ENCODE measurements at regions not wholly inside any gene's neighbourhood (a gene's known extent, or its start where the extent isn't known, plus 50 kb on each side); places are given as distances from the start of the nearest gene placed in this dataset.
"Not testable (repeated sequence)": the region's sequence is repeated elsewhere in the genome, so short reads cannot be mapped to it uniquely, and the experiment has no call there.

GRCh38 chr14:88127669-88128068, 122.7 kb downstream of the GPR65 start:
- not testable (repeated sequence) for H2BK12ac ChIP-seq (ENCODE audit: low read length); H3K4me3 ChIP-seq (ENCODE audit: low read length in 2 of 2); H3K9ac ChIP-seq (ENCODE audit: low read depth, low read length, poor library complexity); H3K4ac ChIP-seq (ENCODE audit: low read length); H4K91ac ChIP-seq (ENCODE audit: low read depth, low read length, poor library complexity); H3K4me2 ChIP-seq (ENCODE audit: insufficient read depth, low read length, poor library complexity, severe bottlenecking); H2AK5ac ChIP-seq (ENCODE audit: low read depth, low read length); H3K36me3 ChIP-seq (replicated peaks in 1 of 2; ENCODE audit: control insufficient read depth in 2 of 2, insufficient read depth in 2 of 2, low read length in 2 of 2); H3K79me1 ChIP-seq (ENCODE audit: low read depth, low read length); H3K18ac ChIP-seq (ENCODE audit: low read length); DNase-seq (ENCODE audit: low spot score); H3K9me3 ChIP-seq (replicated peaks in 1 of 2; ENCODE audit: control insufficient read depth in 2 of 2, insufficient read depth in 1 of 2, low read depth in 1 of 2, low read length in 2 of 2); H2BK5ac ChIP-seq (ENCODE audit: low read length); H3K23ac ChIP-seq (ENCODE audit: low read depth, low read length, poor library complexity); H3K14ac ChIP-seq (ENCODE audit: low read length); H3K4me1 ChIP-seq (ENCODE audit: control insufficient read depth in 2 of 2, insufficient read depth in 1 of 2, low read depth in 1 of 2, low read length in 2 of 2); H3K27me3 ChIP-seq (ENCODE audit: control insufficient read depth in 3 of 3, insufficient read depth in 3 of 3, low read depth in 1 of 3, low read length in 3 of 3); H4K8ac ChIP-seq (ENCODE audit: low read depth, low read length); H2AFZ ChIP-seq (ENCODE audit: low read length); H2BK120ac ChIP-seq (ENCODE audit: low read depth, low read length); H3K27ac ChIP-seq (replicated peaks; ENCODE audit: low read length); H2BK15ac ChIP-seq (ENCODE audit: low read length)
- WGBS, 2 donors (ENCODE audit: extremely low coverage in 2 of 2, insufficient read length in 2 of 2, insufficient replicate concordance in 1 of 2), result no CpG with 5 or more reads among the region's 7 CpGs

GRCh38 chr14:88128816-88129215, 123.9 kb downstream of the GPR65 start:
- no peak overlapping the region for H2BK120ac ChIP-seq (ENCODE audit: low read depth, low read length)
- no peak overlapping the region for H3K27ac ChIP-seq (replicated peaks; ENCODE audit: low read length)
- no peak overlapping the region for H2BK5ac ChIP-seq (ENCODE audit: low read length)
- no peak overlapping the region for H3K4me2 ChIP-seq (ENCODE audit: insufficient read depth, low read length, poor library complexity, severe bottlenecking)
- H3K14ac ChIP-seq (ENCODE audit: low read length), result no peak overlapping the region
- no peak overlapping the region for H2AFZ ChIP-seq (ENCODE audit: low read length)
- H4K91ac ChIP-seq (ENCODE audit: low read depth, low read length, poor library complexity), result no peak overlapping the region
- no peaks in the 10 kb centered on the region for H3K27me3 ChIP-seq (ENCODE audit: control insufficient read depth in 3 of 3, insufficient read depth in 3 of 3, low read depth in 1 of 3, low read length in 3 of 3)
- no peak overlapping the region for H2AK5ac ChIP-seq (ENCODE audit: low read depth, low read length)
- H3K23ac ChIP-seq (ENCODE audit: low read depth, low read length, poor library complexity), result no peak overlapping the region
- H2BK15ac ChIP-seq (ENCODE audit: low read length), result no peak overlapping the region
- no peak overlapping the region for H3K9ac ChIP-seq (ENCODE audit: low read depth, low read length, poor library complexity)
- no peak for DNase-seq (ENCODE audit: low spot score)
- H2BK12ac ChIP-seq (ENCODE audit: low read length), result no peak overlapping the region
- H3K79me1 ChIP-seq (ENCODE audit: low read depth, low read length), result no peaks in the 10 kb centered on the region
- WGBS, 2 donors (ENCODE audit: extremely low coverage in 2 of 2, insufficient read length in 2 of 2, insufficient replicate concordance in 1 of 2), result no CpG with 5 or more reads among the region's 1 CpG
- H3K4me3 ChIP-seq (ENCODE audit: low read length in 2 of 2), result no peak overlapping the region
- no peak overlapping the region for H4K8ac ChIP-seq (ENCODE audit: low read depth, low read length)
- no peaks in the 10 kb centered on the region for H3K4me1 ChIP-seq (ENCODE audit: control insufficient read depth in 2 of 2, insufficient read depth in 1 of 2, low read depth in 1 of 2, low read length in 2 of 2)
- peaks cover 0 to 2% of the 10 kb centered on the region in 2 donors for H3K9me3 ChIP-seq (replicated peaks in 1 of 2; ENCODE audit: control insufficient read depth in 2 of 2, insufficient read depth in 1 of 2, low read depth in 1 of 2, low read length in 2 of 2)
- no peaks in the 10 kb centered on the region for H3K36me3 ChIP-seq (replicated peaks in 1 of 2; ENCODE audit: control insufficient read depth in 2 of 2, insufficient read depth in 2 of 2, low read length in 2 of 2)
- H3K4ac ChIP-seq (ENCODE audit: low read length), result no peak overlapping the region
- H3K18ac ChIP-seq (ENCODE audit: low read length), result no peak overlapping the region

GRCh38 chr14:88129306-88130056, 124.5 kb downstream of the GPR65 start:
- no peak overlapping the region for H3K27ac ChIP-seq (replicated peaks; ENCODE audit: low read length)
- H3K18ac ChIP-seq (ENCODE audit: low read length), result no peak overlapping the region
- no peak for DNase-seq (ENCODE audit: low spot score)
- H2AK5ac ChIP-seq (ENCODE audit: low read depth, low read length), result no peak overlapping the region
- H3K4me3 ChIP-seq (ENCODE audit: low read length in 2 of 2), result no peak overlapping the region
- H4K91ac ChIP-seq (ENCODE audit: low read depth, low read length, poor library complexity), result no peak overlapping the region
- WGBS, 2 donors (ENCODE audit: extremely low coverage in 2 of 2, insufficient read length in 2 of 2, insufficient replicate concordance in 1 of 2), result no CpG with 5 or more reads among the region's 2 CpGs
- H3K79me1 ChIP-seq (ENCODE audit: low read depth, low read length), result no peaks in the 10 kb centered on the region
- H2AFZ ChIP-seq (ENCODE audit: low read length), result no peak overlapping the region
- H3K9me3 ChIP-seq (replicated peaks in 1 of 2; ENCODE audit: control insufficient read depth in 2 of 2, insufficient read depth in 1 of 2, low read depth in 1 of 2, low read length in 2 of 2), result peaks cover 0 to 2% of the 10 kb centered on the region in 2 donors
- no peaks in the 10 kb centered on the region for H3K4me1 ChIP-seq (ENCODE audit: control insufficient read depth in 2 of 2, insufficient read depth in 1 of 2, low read depth in 1 of 2, low read length in 2 of 2)
- H3K14ac ChIP-seq (ENCODE audit: low read length), result no peak overlapping the region
- H3K4me2 ChIP-seq (ENCODE audit: insufficient read depth, low read length, poor library complexity, severe bottlenecking), result no peak overlapping the region
- no peaks in the 10 kb centered on the region for H3K36me3 ChIP-seq (replicated peaks in 1 of 2; ENCODE audit: control insufficient read depth in 2 of 2, insufficient read depth in 2 of 2, low read length in 2 of 2)
- no peak overlapping the region for H2BK12ac ChIP-seq (ENCODE audit: low read length)
- H2BK5ac ChIP-seq (ENCODE audit: low read length), result no peak overlapping the region
- H4K8ac ChIP-seq (ENCODE audit: low read depth, low read length), result no peak overlapping the region
- H3K23ac ChIP-seq (ENCODE audit: low read depth, low read length, poor library complexity), result no peak overlapping the region
- H3K9ac ChIP-seq (ENCODE audit: low read depth, low read length, poor library complexity), result no peak overlapping the region
- H2BK15ac ChIP-seq (ENCODE audit: low read length), result no peak overlapping the region
- H2BK120ac ChIP-seq (ENCODE audit: low read depth, low read length), result no peak overlapping the region
- no peaks in the 10 kb centered on the region for H3K27me3 ChIP-seq (ENCODE audit: control insufficient read depth in 3 of 3, insufficient read depth in 3 of 3, low read depth in 1 of 3, low read length in 3 of 3)
- H3K4ac ChIP-seq (ENCODE audit: low read length), result no peak overlapping the region

GRCh38 chr14:88130057-88130432, 125.1 kb downstream of the GPR65 start:
- WGBS, 2 donors (ENCODE audit: extremely low coverage in 2 of 2, insufficient read length in 2 of 2, insufficient replicate concordance in 1 of 2), result no CpG with 5 or more reads among the region's 2 CpGs
- Histone ChIP-seq H2AK5ac (ENCODE audit: low read depth, low read length) (no peak overlapping the region), H2AFZ (ENCODE audit: low read length) (no peak overlapping the region), H3K9me3 (replicated peaks in 1 of 2; ENCODE audit: control insufficient read depth in 2 of 2, insufficient read depth in 1 of 2, low read depth in 1 of 2, low read length in 2 of 2) (peaks cover 0 to 2% of the 10 kb centered on the region in 2 donors), H2BK120ac (ENCODE audit: low read depth, low read length) (no peak overlapping the region), H3K4ac (ENCODE audit: low read length) (no peak overlapping the region), H2BK5ac (ENCODE audit: low read length) (no peak overlapping the region), H3K18ac (ENCODE audit: low read length) (no peak overlapping the region), H2BK15ac (ENCODE audit: low read length) (no peak overlapping the region), H3K79me1 (ENCODE audit: low read depth, low read length) (no peaks in the 10 kb centered on the region), H3K23ac (ENCODE audit: low read depth, low read length, poor library complexity) (no peak overlapping the region), H3K4me3 (ENCODE audit: low read length in 2 of 2) (no peak overlapping the region), H2BK12ac (ENCODE audit: low read length) (no peak overlapping the region), H3K36me3 (replicated peaks in 1 of 2; ENCODE audit: control insufficient read depth in 2 of 2, insufficient read depth in 2 of 2, low read length in 2 of 2) (no peaks in the 10 kb centered on the region), H3K27me3 (ENCODE audit: control insufficient read depth in 3 of 3, insufficient read depth in 3 of 3, low read depth in 1 of 3, low read length in 3 of 3) (no peaks in the 10 kb centered on the region), H4K91ac (ENCODE audit: low read depth, low read length, poor library complexity) (no peak overlapping the region), H3K4me1 (ENCODE audit: control insufficient read depth in 2 of 2, insufficient read depth in 1 of 2, low read depth in 1 of 2, low read length in 2 of 2) (no peaks in the 10 kb centered on the region), H3K27ac (replicated peaks; ENCODE audit: low read length) (no peak overlapping the region), H3K14ac (ENCODE audit: low read length) (no peak overlapping the region), H3K4me2 (ENCODE audit: insufficient read depth, low read length, poor library complexity, severe bottlenecking) (no peak overlapping the region), H3K9ac (ENCODE audit: low read depth, low read length, poor library complexity) (no peak overlapping the region), H4K8ac (ENCODE audit: low read depth, low read length) (no peak overlapping the region)
- no peak for DNase-seq (ENCODE audit: low spot score)

Measured in neuronal stem cell (in vitro differentiated cells).